ENCODE measurements at regions not wholly inside any gene's neighbourhood (a gene's known extent, or its start where the extent isn't known, plus 50 kb on each side); places are given as distances from the start of the nearest gene placed in this dataset.

DNA sequence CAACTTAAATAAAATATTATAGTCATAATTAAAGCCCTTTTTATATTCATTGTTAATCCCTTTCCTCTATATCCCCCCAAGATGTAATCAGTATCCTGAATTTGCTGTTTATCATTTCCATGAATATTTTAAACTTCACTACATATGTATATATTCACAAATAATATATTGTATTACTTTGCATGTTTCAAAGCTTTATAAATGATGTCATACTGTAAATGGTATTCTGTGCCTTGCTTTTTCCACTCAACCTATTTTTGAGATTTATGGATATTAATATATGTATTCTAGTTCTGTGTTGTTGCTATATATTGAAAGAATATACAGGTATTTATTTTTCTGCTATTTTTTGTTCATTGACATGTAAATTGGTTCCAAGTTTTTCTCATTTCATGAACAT is 173.1 kb downstream of the CCDC71L start:
- no peaks in the 10 kb centered on the region for H3K27me3 ChIP-seq (ENCODE audit: control insufficient read depth, insufficient read depth, low read length)
- no peak for FAIRE-seq
- TF ChIP-seq, protein P1, sequence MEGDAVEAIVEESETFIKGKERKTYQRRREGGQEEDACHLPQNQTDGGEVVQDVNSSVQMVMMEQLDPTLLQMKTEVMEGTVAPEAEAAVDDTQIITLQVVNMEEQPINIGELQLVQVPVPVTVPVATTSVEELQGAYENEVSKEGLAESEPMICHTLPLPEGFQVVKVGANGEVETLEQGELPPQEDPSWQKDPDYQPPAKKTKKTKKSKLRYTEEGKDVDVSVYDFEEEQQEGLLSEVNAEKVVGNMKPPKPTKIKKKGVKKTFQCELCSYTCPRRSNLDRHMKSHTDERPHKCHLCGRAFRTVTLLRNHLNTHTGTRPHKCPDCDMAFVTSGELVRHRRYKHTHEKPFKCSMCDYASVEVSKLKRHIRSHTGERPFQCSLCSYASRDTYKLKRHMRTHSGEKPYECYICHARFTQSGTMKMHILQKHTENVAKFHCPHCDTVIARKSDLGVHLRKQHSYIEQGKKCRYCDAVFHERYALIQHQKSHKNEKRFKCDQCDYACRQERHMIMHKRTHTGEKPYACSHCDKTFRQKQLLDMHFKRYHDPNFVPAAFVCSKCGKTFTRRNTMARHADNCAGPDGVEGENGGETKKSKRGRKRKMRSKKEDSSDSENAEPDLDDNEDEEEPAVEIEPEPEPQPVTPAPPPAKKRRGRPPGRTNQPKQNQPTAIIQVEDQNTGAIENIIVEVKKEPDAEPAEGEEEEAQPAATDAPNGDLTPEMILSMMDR (IDR thresholded peaks at IDR 0.05; ENCODE audit: insufficient read depth, low read length, severe bottlenecking) = no peak

DNA sequence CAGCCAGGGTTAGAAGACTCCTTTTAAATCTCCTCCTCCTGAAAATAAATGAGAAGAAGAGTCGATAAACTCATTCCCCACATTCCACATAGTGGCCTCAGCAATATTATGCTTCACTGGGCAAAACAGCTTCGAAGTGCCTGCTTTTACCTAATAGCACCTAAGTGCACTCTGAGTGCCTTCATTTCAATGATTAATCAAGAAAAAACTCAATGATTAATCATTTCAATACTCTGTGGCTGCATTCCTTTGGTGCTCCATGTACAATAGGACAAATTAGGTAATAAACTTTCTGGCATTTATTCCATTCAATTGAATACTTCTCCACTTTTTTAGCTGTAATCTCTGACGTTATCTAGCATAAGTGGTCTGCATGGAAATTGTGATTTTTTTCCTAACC is 174.6 kb downstream of the CCDC71L start:
- H3K27me3 ChIP-seq (ENCODE audit: control insufficient read depth, insufficient read depth, low read length) = no peaks in the 10 kb centered on the region
- DNase-seq (ENCODE audit: low read depth) (peak; percentile 90), FAIRE-seq (no peak)
- H3K36me3 ChIP-seq (ENCODE audit: control insufficient read depth, insufficient read depth, low read length) = no peaks in the 10 kb centered on the region
- TF ChIP-seq, protein P1 (IDR thresholded peaks at IDR 0.05; ENCODE audit: insufficient read depth, low read length, severe bottlenecking) = no peak
- no peak overlapping the region for H3K4me3 ChIP-seq (ENCODE audit: low read depth, low read length)

More for the DNA sequence above, 173.1 kb downstream of the CCDC71L start:
- no peak overlapping the region for H3K4me3 ChIP-seq (ENCODE audit: low read depth, low read length)
- H3K36me3 ChIP-seq (ENCODE audit: control insufficient read depth, insufficient read depth, low read length) = no peaks in the 10 kb centered on the region
- DNase-seq (ENCODE audit: low read depth) = no peak

DNA sequence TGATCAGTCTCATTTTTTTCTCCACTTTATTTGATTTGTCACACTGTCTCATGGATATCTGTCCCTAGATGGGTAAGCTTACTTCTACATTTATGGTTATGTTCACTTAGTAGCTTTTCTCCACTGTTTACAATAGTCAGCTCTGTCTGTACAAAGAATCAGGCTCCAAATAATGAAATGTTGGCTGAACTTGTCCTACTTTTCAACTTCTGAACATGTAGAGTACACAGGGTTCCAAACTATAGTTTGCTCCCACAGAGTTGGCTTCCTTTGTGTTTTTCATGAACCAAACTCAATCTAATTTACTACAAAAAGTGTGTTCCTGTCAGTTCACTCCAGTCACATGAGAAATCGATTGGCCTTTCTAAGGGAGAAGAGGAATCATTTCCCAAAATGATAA is 175.0 kb downstream of the CCDC71L start:
- no peak overlapping the region for H3K4me3 ChIP-seq (ENCODE audit: low read depth, low read length)
- no peak for DNase-seq (ENCODE audit: low read depth)
- H3K27me3 ChIP-seq (ENCODE audit: control insufficient read depth, insufficient read depth, low read length) = no peaks in the 10 kb centered on the region
- no peak for FAIRE-seq
- TF ChIP-seq, protein P1 (IDR thresholded peaks at IDR 0.05; ENCODE audit: insufficient read depth, low read length, severe bottlenecking) = no peak
- no peaks in the 10 kb centered on the region for H3K36me3 ChIP-seq (ENCODE audit: control insufficient read depth, insufficient read depth, low read length)

DNA sequence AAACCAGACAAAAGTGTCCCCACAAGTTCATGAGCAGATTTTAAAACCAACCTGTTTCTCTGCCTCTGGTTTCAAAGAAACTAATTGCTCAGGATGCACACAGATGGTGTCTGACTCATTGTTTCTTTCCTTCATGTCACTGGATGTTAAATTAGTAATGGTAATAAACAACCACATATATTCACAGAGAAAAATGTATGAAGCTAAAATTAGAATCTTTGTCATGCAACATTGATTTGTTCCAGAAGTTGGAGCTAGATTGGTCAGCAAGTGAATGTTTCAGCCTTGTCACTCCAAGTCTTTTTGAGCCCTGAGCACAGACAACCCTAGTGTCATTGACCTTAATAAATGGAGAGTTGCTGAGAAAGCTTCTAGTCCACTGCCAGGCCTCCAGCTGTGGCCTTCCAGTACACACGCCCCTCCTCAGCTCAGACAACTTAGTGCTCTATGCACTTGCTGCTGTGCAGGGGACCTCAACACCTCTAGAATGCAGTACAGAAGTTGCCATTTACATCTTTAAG is 175.9 kb downstream of the CCDC71L start:
- no peak overlapping the region for H3K4me3 ChIP-seq (ENCODE audit: low read depth, low read length)
- TF ChIP-seq, protein P1 (IDR thresholded peaks at IDR 0.05; ENCODE audit: insufficient read depth, low read length, severe bottlenecking) = no peak
- FAIRE-seq = no peak
- DNase-seq (ENCODE audit: low read depth) = peak; percentile 89
- H3K36me3 ChIP-seq (ENCODE audit: control insufficient read depth, insufficient read depth, low read length) = no peaks in the 10 kb centered on the region
- H3K27me3 ChIP-seq (ENCODE audit: control insufficient read depth, insufficient read depth, low read length) = no peaks in the 10 kb centered on the region

DNA sequence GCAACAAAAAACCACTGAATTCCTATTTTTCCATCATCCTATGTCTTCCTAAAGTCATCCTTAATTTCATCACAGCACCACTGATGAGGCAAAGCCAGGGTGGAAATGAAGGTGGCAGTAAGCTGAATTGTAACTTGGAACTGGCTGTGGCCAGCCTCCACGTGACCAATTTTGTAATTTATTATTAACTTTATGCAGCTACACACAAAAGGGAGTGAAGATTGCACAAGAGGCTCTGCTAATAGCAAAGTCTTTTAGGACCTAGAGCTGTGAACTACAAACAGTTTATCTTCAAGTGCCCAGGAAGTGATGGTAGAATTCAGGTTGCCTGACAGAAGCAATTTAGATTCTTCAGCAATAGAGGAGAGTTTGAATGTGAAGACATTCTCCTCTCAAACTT is 176.4 kb downstream of the CCDC71L start:
- FAIRE-seq (no peak), DNase-seq (ENCODE audit: low read depth) (no peak)
- Histone ChIP-seq H3K36me3 (ENCODE audit: control insufficient read depth, insufficient read depth, low read length) (no peaks in the 10 kb centered on the region), H3K27me3 (ENCODE audit: control insufficient read depth, insufficient read depth, low read length) (no peaks in the 10 kb centered on the region), H3K4me3 (ENCODE audit: low read depth, low read length) (no peak overlapping the region)
- TF ChIP-seq, protein P1 (IDR thresholded peaks at IDR 0.05; ENCODE audit: insufficient read depth, low read length, severe bottlenecking) = no peak

DNA sequence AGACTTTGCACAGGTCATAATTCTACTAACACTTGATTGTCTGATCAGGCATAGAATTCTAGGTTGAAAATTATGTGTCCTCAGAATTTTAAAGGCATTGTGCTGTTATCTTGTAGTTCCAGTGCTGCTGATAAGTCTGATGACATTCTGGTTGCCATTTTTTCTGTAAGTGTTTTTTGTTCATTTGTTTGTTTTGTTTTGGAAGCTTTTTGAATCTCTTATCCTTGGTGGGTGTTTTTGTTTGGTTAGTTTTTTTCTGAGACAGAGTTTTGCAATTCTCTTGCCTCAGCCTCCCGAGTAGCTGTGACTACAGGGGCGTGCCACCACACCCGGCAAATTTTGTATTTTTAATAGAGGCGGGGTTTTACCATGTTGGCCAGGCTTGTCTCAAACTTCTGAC is 178.9 kb downstream of the CCDC71L start:
- DNase-seq (ENCODE audit: low read depth) (no peak), FAIRE-seq (no peak)
- no peak overlapping the region for H3K4me3 ChIP-seq (ENCODE audit: low read depth, low read length)
- H3K36me3 ChIP-seq (ENCODE audit: control insufficient read depth, insufficient read depth, low read length) = no peaks in the 10 kb centered on the region
- no peaks in the 10 kb centered on the region for H3K27me3 ChIP-seq (ENCODE audit: control insufficient read depth, insufficient read depth, low read length)
- TF ChIP-seq, protein P1 (IDR thresholded peaks at IDR 0.05; ENCODE audit: insufficient read depth, low read length, severe bottlenecking) = no peak
